Fibroblast of lung (primary cell): ENCODE measurements at regions not wholly inside any gene's neighbourhood (a gene's known extent, or its start where the extent isn't known, plus 50 kb on each side); places are given as distances from the start of the nearest gene placed in this dataset.

Source experiments
- CTCF ChIP-seq, 2 donors: IDR thresholded peaks in 1 of 2; conservative IDR thresholded peaks in 1 of 2; 1 replicate in 1 of 2; 2 replicates in 1 of 2; pipeline ENCODE4 v1.5.1; 2011 to 2012; ENCODE audit warnings: low read length in 2 of 2, control low read depth in 1 of 2, inconsistent platforms in 1 of 2, low read depth in 1 of 2, mild to moderate bottlenecking in 1 of 2
- EZH2 ChIP-seq: IDR thresholded peaks from 2 replicates; pipeline ENCODE4 v1.5.1; 2012; ENCODE audit warnings: low read length, control low read depth, mild to moderate bottlenecking; ENCODE audit errors: missing control alignments

GRCh38 chr3:66812741-66813140, 185.4 kb upstream of the KBTBD8 start:
- TF ChIP-seq CTCF (conservative IDR thresholded peaks at IDR 0.05 in 1 of 2, IDR thresholded peaks at IDR 0.05 in 1 of 2; ENCODE audit: low read depth in 1 of 2, low read length in 2 of 2) (no peak), EZH2 (no peak)
